HG03139 (cell line): ENCODE measurements at regions not wholly inside any gene's neighbourhood (a gene's known extent, or its start where the extent isn't known, plus 50 kb on each side); places are given as distances from the start of the nearest gene placed in this dataset.

ENCODE experiments used
- ATAC-seq: cut with Tn5 transposase; IDR thresholded peaks from one replicate; pipeline ENCODE4 v1.9.1; 2021; ENCODE audit not compliant: unreplicated experiment

GRCh38 chr13:61040181-61040580 lies 375.5 kb downstream of the PCDH20 start:
- ATAC-seq, result no peak

- no peak for ATAC-seq
These were observed 376.3 kb downstream of the PCDH20 start for GRCh38 chr13:61039302-61039701.

- ATAC-seq, result no peak
These were observed 378.9 kb downstream of the PCDH20 start for GRCh38 chr13:61036715-61037114.

- no peak for ATAC-seq
These were observed 385.2 kb downstream of the PCDH20 start for GRCh38 chr13:61030445-61030844.

GRCh38 chr13:61029064-61029463 lies 386.6 kb downstream of the PCDH20 start:
- ATAC-seq, result no peak

- no peak for ATAC-seq
These were observed 391.6 kb downstream of the PCDH20 start for GRCh38 chr13:61024046-61024445.

- no peak for ATAC-seq
These were observed 393.8 kb downstream of the PCDH20 start for GRCh38 chr13:61021838-61022237.

- ATAC-seq, result no peak
These were observed 401.9 kb downstream of the PCDH20 start for GRCh38 chr13:61013796-61014195.

GRCh38 chr13:61010358-61010757 lies 405.3 kb downstream of the PCDH20 start:
- no peak for ATAC-seq

GRCh38 chr13:61002686-61003085 lies 413.0 kb downstream of the PCDH20 start:
- ATAC-seq, result no peak

- no peak for ATAC-seq
These were observed 425.5 kb downstream of the PCDH20 start for GRCh38 chr13:60990032-60990733.

- no peak for ATAC-seq
These were observed 429.3 kb downstream of the PCDH20 start for GRCh38 chr13:60986301-60986700.

GRCh38 chr13:60981407-60981806 lies 434.2 kb downstream of the PCDH20 start:
- ATAC-seq, result no peak

GRCh38 chr13:60976367-60976766 lies 439.3 kb downstream of the PCDH20 start:
- no peak for ATAC-seq

GRCh38 chr13:60974296-60974695 lies 441.4 kb downstream of the PCDH20 start:
- no peak for ATAC-seq

- no peak for ATAC-seq
These were observed 442.1 kb downstream of the PCDH20 start for GRCh38 chr13:60973529-60973928.

- ATAC-seq, result no peak
These were observed 444.9 kb downstream of the PCDH20 start for GRCh38 chr13:60970736-60971135.

- no peak for ATAC-seq
These were observed 446.0 kb downstream of the PCDH20 start for GRCh38 chr13:60969656-60970055.

GRCh38 chr13:60959427-60959826 lies 456.2 kb downstream of the PCDH20 start:
- ATAC-seq, result no peak

- no peak for ATAC-seq
These were observed 457.8 kb downstream of the PCDH20 start for GRCh38 chr13:60957816-60958215.

- ATAC-seq, result no peak
These were observed 470.3 kb downstream of the PCDH20 start for GRCh38 chr13:60945396-60945795.

- ATAC-seq, result no peak
These were observed 470.8 kb downstream of the PCDH20 start for GRCh38 chr13:60944863-60945262.

- no peak for ATAC-seq
These were observed 471.6 kb downstream of the PCDH20 start for GRCh38 chr13:60944016-60944415.
